ENCODE measurements at regions not wholly inside any gene's neighbourhood (a gene's known extent, or its start where the extent isn't known, plus 50 kb on each side); places are given as distances from the start of the nearest gene placed in this dataset.

- Histone ChIP-seq H3K27me3 (ENCODE audit: control insufficient read depth, insufficient read depth, low read length) (no peaks in the 10 kb centered on the region), H3K4me1 (ENCODE audit: control insufficient read depth in 2 of 3, insufficient read depth in 2 of 3, low read depth in 1 of 3, low read length in 3 of 3) (no peaks in the 10 kb centered on the region), H3K4me3 (ENCODE audit: low read length in 3 of 3) (no peak overlapping the region), H3K9me3 (ENCODE audit: control insufficient read depth in 2 of 3, insufficient read depth in 1 of 3, low read length in 3 of 3) (peaks cover 0 to 15% (median 7%) of the 10 kb centered on the region in 3 donors), H3K27ac (ENCODE audit: low read depth in 2 of 2, low read length in 2 of 2) (no peak overlapping the region), H3K9ac (ENCODE audit: low read length in 3 of 3) (no peak overlapping the region), H3K36me3 (ENCODE audit: control insufficient read depth in 2 of 3, insufficient read depth in 3 of 3, low read length in 3 of 3) (no peaks in the 10 kb centered on the region)
- no peak for DNase-seq
- intact Hi-C loops (cut with DNase I), result no loop called here
- FAIRE-seq, result no peak
- TF ChIP-seq CTCF (IDR thresholded peaks at IDR 0.05; ENCODE audit: borderline replicate concordance, extremely low read depth, insufficient read depth), result no peak
These were observed 285.1 kb downstream of the BMP7 start for GRCh38 chr20:56981301-56981700.

GRCh38 chr20:56983813-56984212, 282.6 kb downstream of the BMP7 start:
- TF ChIP-seq CTCF (IDR thresholded peaks at IDR 0.05; ENCODE audit: borderline replicate concordance, extremely low read depth, insufficient read depth), result no peak
- DNase-seq (no peak), FAIRE-seq (no peak)
- Histone ChIP-seq H3K4me3 (ENCODE audit: low read length in 3 of 3) (no peak overlapping the region), H3K27ac (ENCODE audit: low read depth in 2 of 2, low read length in 2 of 2) (no peak overlapping the region), H3K9ac (ENCODE audit: low read length in 3 of 3) (no peak overlapping the region), H3K36me3 (ENCODE audit: control insufficient read depth in 2 of 3, insufficient read depth in 3 of 3, low read length in 3 of 3) (no peaks in the 10 kb centered on the region), H3K27me3 (ENCODE audit: control insufficient read depth, insufficient read depth, low read length) (no peaks in the 10 kb centered on the region), H3K4me1 (ENCODE audit: control insufficient read depth in 2 of 3, insufficient read depth in 2 of 3, low read depth in 1 of 3, low read length in 3 of 3) (no peaks in the 10 kb centered on the region), H3K9me3 (ENCODE audit: control insufficient read depth in 2 of 3, insufficient read depth in 1 of 3, low read length in 3 of 3) (peaks cover 0 to 24% (median 11%) of the 10 kb centered on the region in 3 donors)
- intact Hi-C loops (cut with DNase I), result no loop called here

- DNase-seq, result no peak
- TF ChIP-seq CTCF (IDR thresholded peaks at IDR 0.05; ENCODE audit: borderline replicate concordance, extremely low read depth, insufficient read depth), result no peak
- intact Hi-C loops (cut with DNase I), result no loop called here
- no peaks in the 10 kb centered on the region for H3K4me1 ChIP-seq (ENCODE audit: control insufficient read depth in 2 of 3, insufficient read depth in 2 of 3, low read depth in 1 of 3, low read length in 3 of 3)
- no peaks in the 10 kb centered on the region for H3K27me3 ChIP-seq (ENCODE audit: control insufficient read depth, insufficient read depth, low read length)
- H3K9me3 ChIP-seq (ENCODE audit: control insufficient read depth in 2 of 3, insufficient read depth in 1 of 3, low read length in 3 of 3), result peaks cover 0 to 24% (median 11%) of the 10 kb centered on the region in 3 donors
- no peaks in the 10 kb centered on the region for H3K36me3 ChIP-seq (ENCODE audit: control insufficient read depth in 2 of 3, insufficient read depth in 3 of 3, low read length in 3 of 3)
- H3K4me3 ChIP-seq (ENCODE audit: low read length in 3 of 3), result no peak overlapping the region
- H3K9ac ChIP-seq (ENCODE audit: low read length in 3 of 3), result no peak overlapping the region
- FAIRE-seq, result no peak
- no peak overlapping the region for H3K27ac ChIP-seq (ENCODE audit: low read depth in 2 of 2, low read length in 2 of 2)
These were observed 281.3 kb downstream of the BMP7 start for GRCh38 chr20:56985066-56985685.

- H3K27me3 ChIP-seq (ENCODE audit: control insufficient read depth, insufficient read depth, low read length), result no peaks in the 10 kb centered on the region
- H3K27ac ChIP-seq (ENCODE audit: low read depth in 2 of 2, low read length in 2 of 2), result no peak overlapping the region
- no peak overlapping the region for H3K9ac ChIP-seq (ENCODE audit: low read length in 3 of 3)
- no peaks in the 10 kb centered on the region for H3K4me1 ChIP-seq (ENCODE audit: control insufficient read depth in 2 of 3, insufficient read depth in 2 of 3, low read depth in 1 of 3, low read length in 3 of 3)
- intact Hi-C loops (cut with DNase I), result no loop called here
- no peak overlapping the region for H3K4me3 ChIP-seq (ENCODE audit: low read length in 3 of 3)
- TF ChIP-seq CTCF (IDR thresholded peaks at IDR 0.05; ENCODE audit: borderline replicate concordance, extremely low read depth, insufficient read depth), result no peak
- DNase-seq, result no peak
- peaks cover 0 to 24% (median 11%) of the 10 kb centered on the region in 3 donors for H3K9me3 ChIP-seq (ENCODE audit: control insufficient read depth in 2 of 3, insufficient read depth in 1 of 3, low read length in 3 of 3)
- no peaks in the 10 kb centered on the region for H3K36me3 ChIP-seq (ENCODE audit: control insufficient read depth in 2 of 3, insufficient read depth in 3 of 3, low read length in 3 of 3)
- peak; percentile 58 for FAIRE-seq
These were observed 280.0 kb downstream of the BMP7 start for GRCh38 chr20:56986476-56986875.

Data from kidney (tissue), 13 donors.